ENCODE measurements at regions not wholly inside any gene's neighbourhood (a gene's known extent, or its start where the extent isn't known, plus 50 kb on each side); places are given as distances from the start of the nearest gene placed in this dataset.
"Not testable (repeated sequence)": the region's sequence is repeated elsewhere in the genome, so short reads cannot be mapped to it uniquely, and the experiment has no call there.

DNA sequence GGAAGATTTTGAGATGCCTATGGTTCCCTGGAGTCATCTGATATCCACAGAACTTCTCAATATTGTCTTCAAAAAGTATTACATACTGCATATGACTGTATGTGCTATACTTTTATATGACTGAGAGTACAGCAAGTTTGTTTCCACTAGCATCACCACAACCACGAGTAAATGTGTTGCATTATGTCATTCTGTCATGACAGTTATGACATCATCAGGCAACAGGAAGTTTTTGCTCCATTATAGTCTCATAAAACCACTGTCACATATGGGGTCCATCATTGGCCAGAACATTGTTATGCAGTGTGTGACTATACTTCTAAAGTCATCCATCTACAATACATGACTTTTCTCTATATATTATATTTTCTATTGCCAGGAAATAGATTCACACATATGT is 831.7 kb downstream of the SEMA5A start:
- DNase-seq (ENCODE audit: low spot score): no peak
- intact Hi-C loops (cut with DNase I): no loop called here

DNA sequence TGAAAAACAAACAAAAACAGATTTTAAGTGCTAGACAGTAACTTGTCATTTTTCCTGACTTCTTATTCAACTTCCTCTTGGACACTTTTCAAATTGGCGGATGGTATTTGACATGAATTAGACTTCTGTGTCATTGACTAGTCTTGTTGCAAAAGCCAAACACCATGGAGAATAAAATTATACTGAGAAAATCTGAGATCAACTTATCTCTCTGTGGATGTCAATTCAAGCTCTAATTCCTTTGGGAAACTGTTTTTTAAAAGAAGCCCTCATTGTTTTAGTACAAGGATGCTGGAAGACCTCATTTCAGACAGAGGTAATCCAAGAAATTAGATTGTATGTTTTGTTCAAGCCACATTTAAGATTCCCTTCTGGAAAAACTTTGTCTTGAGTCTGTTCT is 831.0 kb downstream of the SEMA5A start:
- DNase-seq (ENCODE audit: low spot score): no peak
- intact Hi-C loops (cut with DNase I): no loop called here

DNA sequence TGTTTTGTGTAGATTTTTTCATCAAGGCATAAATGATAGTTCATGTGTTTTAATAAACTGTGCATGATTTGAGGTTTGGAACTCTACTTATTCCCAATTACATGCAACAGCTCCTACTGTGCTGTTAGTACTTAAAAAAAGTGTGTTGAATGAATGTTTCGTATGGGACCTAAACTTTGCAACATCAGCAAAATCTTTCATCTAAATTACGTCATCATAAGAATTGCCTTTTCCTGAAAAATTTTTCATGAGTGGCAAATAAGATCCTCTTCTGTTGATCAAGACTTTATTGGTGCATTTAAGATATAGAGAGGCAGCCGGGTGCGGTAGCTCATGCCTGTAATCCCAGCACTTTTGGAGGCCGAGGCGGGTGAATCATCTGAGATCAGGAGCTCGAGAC is 826.1 kb downstream of the SEMA5A start:
- no peak for DNase-seq (ENCODE audit: low spot score)
- intact Hi-C loops (cut with DNase I): no loop called here

DNA sequence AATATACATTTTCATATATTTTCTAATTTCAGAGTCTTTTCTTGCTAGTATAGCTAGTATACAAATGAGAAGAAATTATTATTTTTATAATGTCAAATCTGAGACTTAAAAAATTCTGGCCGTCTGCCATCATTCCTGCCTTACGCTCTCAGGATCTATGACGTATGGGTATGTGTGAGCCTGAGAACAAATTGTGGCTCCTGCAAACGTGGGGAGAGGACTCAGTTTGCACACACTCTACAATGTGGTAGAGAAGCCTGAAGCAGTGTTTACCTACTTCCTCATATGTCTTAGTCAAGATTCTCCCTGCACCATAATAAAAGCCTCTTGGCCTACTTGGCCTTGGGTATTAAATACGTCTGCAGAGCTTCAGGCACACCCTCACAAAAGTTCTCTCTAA is 825.4 kb downstream of the SEMA5A start:
- DNase-seq (ENCODE audit: low spot score): no peak
- intact Hi-C loops (cut with DNase I): no loop called here

DNA sequence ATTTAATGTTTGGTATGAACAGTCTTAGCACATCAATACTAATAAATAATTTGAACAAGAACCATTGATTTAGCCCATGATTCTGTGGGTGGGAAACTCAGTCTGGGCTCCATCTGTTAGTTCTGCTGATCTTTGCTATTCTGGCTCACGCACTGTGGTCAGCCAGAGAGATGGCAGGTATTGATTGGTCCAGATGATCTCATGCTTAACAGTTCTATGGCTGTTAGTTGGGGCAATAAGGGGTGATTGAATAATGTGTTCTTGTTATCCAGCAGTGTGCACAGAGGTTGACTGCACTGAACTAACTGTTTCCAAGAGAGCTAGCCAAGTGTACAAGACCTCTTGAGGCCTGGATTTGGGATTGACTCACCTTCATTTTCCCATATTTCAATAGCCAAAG is 824.3 kb downstream of the SEMA5A start:
- DNase-seq (ENCODE audit: low spot score): no peak
- intact Hi-C loops (cut with DNase I): no loop called here

DNA sequence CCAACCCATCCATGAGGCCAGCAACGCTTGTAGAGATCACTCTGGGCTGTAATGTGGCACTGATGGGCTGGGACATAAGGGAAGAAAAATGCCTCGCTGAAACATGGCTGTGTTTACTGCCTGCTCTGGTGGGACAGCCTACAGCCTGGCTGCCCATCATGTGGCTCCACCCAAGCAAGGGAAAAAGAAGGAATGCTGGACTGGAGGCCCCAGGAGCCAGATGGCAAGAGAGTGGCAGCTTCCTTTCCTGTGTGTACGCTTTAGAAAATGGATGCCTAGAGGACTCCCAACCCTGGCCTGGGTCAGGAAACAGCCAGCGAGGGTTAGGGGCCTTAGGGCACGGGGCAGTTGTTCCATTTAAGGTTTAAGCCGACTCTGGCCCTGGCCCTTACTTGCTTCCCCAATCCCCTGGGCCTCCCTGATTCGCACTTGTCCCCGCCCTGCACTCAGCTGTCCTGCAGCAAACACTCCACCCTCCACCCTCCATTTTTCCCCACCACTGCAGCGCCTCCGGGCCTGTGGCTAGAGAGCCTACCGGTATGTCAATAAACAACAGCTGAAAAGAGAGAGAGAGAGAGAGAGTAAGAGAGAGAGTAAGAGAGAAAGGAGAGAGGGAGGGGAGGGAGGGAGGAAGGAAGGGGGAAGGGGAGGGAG is 819.4 kb downstream of the SEMA5A start:
- DNase-seq (ENCODE audit: low spot score): no peak
- intact Hi-C loops (cut with DNase I): no loop called here

DNA sequence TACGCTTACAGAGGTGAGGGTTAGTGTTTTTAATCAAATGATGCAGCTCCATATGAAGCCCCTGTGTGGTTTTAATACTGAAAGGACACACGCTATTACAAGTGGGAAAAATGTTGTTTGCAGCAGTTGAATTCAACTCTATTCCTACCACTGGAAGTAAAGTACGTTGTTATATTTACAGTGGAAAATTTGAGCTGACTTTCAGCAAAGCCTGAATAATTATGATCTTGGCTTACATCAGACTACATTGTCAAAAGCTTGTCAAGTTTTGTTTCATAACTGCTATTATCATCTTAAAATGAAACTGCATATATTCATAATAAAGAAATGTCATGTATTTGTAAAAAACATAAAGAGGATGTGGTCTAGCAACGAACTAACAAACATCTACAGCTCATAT is 818.5 kb downstream of the SEMA5A start:
- intact Hi-C loops (cut with DNase I): no loop called here
- no peak for DNase-seq (ENCODE audit: low spot score)

DNA sequence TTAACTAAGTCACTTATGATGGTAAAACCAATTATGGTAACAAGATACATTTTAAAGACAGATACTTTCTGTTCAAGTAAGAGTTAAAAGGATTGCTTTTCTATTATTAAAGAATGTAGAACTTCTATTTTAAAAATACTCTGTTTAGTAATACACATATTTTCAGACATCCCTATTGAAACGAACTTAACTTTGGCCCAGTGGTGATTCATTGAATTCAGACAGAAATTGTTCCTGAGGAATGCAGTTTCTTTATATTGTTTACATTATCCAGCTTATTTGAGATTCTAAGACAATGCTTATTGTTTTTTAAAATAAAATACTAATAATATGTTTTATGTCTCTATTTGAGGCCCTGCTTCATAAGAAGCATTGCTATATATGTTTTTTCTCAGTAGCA is 816.4 kb downstream of the SEMA5A start:
- intact Hi-C loops (cut with DNase I): no loop called here
- no peak for DNase-seq (ENCODE audit: low spot score)

DNA sequence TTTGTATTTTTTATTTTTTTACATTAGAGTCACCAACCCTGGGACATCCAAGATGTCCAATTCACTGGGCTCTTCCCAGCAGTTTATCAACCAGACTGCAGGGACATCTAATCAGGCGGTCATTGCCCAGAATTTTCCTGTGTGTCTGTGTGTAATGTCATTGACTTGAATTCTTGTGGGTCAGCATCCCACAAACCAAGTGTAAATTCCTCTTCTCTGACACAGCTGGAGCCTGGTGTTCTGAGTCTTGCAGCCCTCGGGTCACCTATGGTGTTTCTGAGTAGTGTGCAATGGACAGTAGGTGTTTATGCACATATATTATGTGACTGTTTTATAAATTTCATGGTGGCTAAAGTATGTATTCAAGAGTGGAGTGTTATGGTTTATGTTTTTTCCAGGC is 815.7 kb downstream of the SEMA5A start:
- intact Hi-C loops (cut with DNase I): no loop called here
- no peak for DNase-seq (ENCODE audit: low spot score)

DNA sequence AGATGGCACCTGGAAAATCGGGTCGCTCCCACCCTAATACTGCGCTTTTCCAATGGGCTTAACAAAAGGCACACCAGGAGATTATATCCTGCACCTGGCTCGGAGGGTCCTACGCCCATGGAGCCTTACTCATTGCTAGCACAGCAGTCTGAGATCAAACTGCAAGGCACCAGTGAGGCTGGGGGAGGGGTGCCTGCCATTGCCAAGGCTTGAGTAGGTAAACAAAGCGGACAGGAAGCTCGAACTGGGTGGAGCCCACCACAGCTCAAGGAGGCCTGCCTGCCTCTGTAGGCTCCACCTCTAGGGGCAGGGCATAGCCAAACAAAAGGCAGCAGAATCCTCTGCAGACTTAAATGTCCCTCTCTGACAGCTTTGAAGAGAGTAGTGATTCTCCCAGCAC is 814.8 kb downstream of the SEMA5A start:
- DNase-seq (ENCODE audit: low spot score); intact Hi-C loops (cut with DNase I): not testable (repeated sequence)

DNA sequence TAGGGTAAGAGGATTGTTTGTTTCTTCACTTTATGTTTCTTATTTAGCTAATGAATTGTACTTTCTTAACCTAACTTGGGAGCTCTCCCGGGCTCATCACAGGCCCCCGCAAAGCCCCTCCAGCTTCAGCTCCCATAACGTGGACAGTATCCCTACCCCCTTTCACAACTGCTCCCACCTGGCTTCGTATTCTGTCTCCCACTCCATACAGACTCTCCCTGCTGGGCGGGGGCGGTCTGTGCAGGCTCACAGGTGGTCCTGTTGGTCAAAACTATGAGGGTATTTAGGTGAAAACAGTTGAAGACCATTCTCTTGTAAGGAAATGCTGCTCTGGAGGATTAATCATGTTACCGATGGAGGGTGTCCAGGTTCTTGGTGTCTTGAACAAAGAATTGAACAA is 805.3 kb downstream of the SEMA5A start:
- intact Hi-C loops (cut with DNase I): no loop called here
- no peak for DNase-seq (ENCODE audit: low spot score)

DNA sequence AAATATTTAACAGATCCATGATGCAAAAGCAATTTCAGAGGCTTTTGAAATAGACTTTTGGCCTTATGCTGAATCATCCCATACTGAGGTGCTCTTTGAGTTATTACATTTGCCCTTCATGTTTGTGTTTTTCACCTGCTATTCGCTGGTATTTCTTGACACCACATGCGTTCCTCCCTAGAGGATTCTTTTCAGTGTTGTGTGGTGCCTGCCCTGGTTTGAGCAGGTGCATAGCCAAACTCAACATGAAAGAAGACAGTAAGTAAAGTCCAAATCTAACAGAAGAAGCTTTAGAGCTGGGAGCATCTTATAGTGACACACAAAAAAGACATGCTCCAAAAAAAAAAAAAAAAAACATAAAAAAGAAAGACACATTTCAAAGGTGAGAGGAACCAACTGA is 796.3 kb downstream of the SEMA5A start:
- intact Hi-C loops (cut with DNase I): no loop called here
- DNase-seq (ENCODE audit: low spot score): no peak

DNA sequence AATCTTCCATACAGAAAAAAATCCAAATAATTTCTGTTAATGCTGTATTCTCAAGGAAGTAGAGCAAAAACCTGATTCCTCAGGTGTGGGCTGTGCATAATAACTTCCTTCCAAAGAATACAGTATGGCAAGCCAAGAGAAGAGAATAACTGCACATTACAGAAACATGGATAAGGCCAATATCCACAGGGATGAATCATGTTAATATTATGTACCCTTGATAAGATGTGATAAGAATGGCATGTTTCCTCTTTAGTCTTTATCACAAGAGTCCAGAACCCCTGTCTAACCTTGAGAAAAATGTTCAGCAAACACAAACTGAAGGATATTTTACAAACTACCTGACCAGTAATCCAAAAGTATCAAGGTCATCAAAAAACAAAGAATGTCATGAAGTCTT is 795.8 kb downstream of the SEMA5A start:
- intact Hi-C loops (cut with DNase I): no loop called here
- no peak for DNase-seq (ENCODE audit: low spot score)

DNA sequence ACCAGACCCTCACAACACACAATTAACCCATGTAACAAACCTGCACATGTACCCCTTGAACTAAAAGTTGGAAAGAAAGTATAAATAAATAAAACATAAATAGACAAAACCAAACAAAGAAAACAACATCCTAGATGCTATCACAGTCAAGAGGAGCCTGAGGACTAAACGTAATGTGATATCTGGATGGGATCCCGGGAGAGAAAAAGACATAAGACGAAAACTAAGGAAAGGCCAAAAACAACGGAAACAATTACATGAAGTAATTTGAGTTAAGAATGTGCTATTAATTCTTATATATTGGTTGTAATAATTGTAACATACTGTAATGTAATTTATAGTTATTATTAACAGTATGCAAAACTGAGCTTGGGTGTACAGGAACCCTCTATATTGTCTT is 793.9 kb downstream of the SEMA5A start:
- intact Hi-C loops (cut with DNase I): no loop called here

DNA sequence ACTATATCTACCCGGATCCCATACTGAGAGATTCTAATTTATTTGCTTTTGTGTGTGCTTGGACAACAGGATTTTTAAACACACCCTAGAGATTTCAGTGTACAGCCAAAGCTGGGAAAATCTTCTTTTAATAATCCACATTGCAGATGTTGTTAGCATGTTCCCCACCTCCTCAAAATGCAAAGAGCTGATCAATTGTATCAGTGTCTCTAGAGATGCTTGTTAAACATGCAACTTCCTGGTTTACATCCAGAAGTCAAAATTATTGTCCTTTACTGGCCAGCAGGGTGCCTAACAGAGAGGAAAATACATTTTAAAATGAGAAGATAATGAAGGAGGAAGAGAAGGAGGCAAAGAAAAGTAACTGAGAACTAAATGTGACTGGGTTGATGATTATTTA is 793.3 kb downstream of the SEMA5A start:
- DNase-seq (ENCODE audit: low spot score): no peak
- intact Hi-C loops (cut with DNase I): no loop called here

More for the DNA sequence above, 793.9 kb downstream of the SEMA5A start:
- no peak for DNase-seq (ENCODE audit: low spot score)

DNA sequence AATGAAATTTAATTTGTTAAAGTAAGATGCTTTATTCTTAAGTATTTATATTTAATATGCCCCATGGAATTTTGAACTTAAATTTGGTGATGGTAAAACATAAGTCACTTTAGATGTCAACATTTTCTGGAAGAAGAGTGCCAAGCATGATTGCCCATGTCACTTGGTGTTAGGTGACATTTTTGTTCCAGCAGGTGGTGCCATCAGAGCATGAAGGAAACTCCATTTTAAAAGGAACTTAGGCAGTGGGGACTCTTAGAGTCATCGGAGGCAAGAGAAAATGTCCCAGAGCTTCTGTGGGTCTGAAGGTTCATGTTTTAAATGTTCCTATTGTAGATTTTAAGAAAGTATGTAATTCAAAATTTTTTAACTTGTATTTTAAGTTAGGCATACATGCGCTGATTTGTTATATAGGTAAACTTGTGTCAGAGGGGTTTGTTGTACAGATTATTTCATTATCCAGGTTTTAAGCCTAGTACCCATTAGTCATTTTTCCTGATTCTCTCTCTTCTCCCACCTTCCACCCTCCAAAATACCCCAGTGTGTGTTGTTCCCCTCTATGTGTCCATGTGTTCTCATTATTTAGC is 789.3 kb downstream of the SEMA5A start:
- no peak for DNase-seq (ENCODE audit: low spot score)
- intact Hi-C loops (cut with DNase I): no loop called here

DNA sequence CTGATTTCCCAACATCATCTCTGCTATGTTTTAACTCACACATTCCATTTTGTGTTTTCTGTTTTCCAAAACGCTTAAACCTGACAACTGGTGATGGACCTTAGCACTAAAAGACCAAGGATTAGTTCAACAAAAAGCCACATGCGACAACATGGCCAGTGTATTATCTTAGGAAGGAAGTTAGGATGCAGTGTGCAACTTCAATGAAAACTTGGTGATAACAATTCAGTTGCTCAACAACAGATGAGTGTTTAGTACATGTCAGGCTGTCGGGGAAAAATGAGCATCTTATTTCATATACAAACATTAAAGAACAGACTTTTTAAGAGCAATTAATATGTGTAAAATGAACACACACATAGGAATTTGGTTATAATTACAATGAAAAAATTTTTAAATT is 780.0 kb downstream of the SEMA5A start:
- intact Hi-C loops (cut with DNase I): no loop called here
- no peak for DNase-seq (ENCODE audit: low spot score)

DNA sequence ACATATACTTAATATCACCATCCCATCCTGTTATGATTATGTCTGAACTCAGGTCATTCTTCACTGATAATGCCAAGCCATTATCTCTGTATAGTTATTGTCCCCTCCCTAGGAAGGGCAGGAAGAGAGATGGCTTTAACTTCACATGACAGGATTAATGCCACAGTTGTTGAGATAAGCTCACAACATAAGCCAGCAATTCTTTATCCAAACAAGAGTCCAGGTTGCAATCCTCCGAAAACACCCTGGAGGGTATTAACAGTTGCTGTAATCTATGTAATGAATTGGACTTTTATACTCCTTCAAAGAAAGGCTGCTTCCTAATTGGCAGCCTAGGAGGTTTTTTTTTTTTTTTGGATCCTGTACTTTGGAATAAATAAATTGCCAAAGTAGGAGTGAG is 779.4 kb downstream of the SEMA5A start:
- DNase-seq (ENCODE audit: low spot score): no peak
- intact Hi-C loops (cut with DNase I): no loop called here

DNA sequence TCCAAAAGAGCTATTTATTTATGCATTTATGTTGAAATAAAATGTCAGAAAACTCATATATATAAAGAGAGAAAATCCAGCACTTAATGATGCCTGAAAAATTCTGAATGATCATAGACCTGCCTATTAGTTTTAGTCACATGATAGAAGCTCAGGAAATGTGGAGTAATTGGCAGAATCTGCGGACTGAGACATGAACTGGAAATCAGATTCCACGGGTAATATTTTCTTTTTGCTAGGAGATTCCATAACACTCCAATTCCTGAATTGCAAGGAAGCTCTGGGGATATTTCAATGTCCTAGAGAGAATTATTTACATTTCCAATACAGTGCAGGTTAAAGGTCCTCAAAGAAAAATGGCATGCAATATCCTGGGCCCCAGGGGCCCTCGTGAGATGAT is 778.8 kb downstream of the SEMA5A start:
- intact Hi-C loops (cut with DNase I): no loop called here
- DNase-seq (ENCODE audit: low spot score): no peak

DNA sequence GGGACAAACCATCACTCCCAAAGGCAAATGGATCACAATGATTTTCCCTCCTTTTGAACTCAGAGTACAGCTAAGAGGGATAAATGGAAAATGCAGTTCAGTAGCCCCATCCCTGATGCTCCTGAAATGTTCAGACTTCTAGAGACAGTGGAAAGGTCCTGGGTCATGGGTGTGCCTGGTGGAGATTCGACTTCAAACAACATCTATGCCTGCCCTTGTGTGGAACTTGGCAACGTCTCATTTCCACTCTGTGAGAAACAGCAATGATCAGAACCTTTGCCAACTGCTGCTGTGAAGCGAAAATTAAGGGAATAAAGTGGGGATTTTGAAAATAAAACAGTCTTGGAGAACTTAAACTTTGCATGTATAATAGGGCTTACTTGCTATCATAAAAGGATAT is 778.1 kb downstream of the SEMA5A start:
- intact Hi-C loops (cut with DNase I): no loop called here
- no peak for DNase-seq (ENCODE audit: low spot score)

DNA sequence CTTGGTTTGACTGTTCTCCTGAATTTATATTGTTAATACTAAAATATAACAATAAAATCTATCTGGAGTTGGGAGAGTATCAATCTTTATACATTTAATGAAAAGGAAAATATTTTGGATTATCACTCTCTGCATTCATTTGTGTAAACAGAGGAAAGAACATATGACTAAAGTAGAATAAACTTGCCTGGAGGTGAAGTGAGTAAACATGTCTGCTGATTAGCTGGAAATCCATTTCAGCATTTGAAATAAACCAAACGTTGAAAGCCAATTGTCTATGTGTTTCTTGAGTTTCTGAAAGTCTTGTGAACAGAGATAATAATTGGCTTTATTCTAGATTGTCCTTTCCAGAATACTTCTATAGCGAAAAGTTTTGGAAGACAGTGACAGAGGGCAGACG is 776.2 kb downstream of the SEMA5A start:
- no peak for DNase-seq (ENCODE audit: low spot score)
- intact Hi-C loops (cut with DNase I): no loop called here

DNA sequence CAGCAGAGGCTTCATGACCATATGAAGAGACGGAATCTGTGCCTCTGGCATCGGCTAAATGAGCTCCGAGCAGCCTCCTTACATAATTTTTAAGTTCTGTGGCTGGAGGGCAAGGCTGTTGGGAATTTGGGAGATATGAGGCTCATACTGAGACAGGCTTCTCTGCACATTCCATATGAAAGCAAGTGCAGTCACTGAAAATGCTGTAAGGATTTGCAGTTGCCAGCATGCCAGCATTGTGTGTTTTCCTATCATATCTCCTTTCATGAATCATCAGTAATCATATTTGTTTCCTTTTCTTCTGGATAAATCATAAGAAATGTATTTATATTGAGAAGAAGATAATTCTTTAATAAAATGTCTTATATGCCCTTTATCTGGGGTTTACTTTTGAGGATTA is 775.4 kb downstream of the SEMA5A start:
- intact Hi-C loops (cut with DNase I): no loop called here

More for the DNA sequence above, 775.4 kb downstream of the SEMA5A start:
- no peak for DNase-seq (ENCODE audit: low spot score)
